HG02884 (cell line): ENCODE measurements at regions not wholly inside any gene's neighbourhood (a gene's known extent, or its start where the extent isn't known, plus 50 kb on each side); places are given as distances from the start of the nearest gene placed in this dataset.

Experiments used
- ATAC-seq: cut with Tn5 transposase; IDR thresholded peaks from one replicate; pipeline ENCODE4 v1.9.1; 2021; ENCODE audit warnings: mild to moderate bottlenecking, moderate library complexity; ENCODE audit not compliant: unreplicated experiment

- no peak for ATAC-seq
Observed at GRCh38 chr2:37471104-37471503, 126.7 kb downstream of the QPCT start.

- ATAC-seq = no peak
Observed at GRCh38 chr2:37471994-37472393, 127.6 kb downstream of the QPCT start.

- ATAC-seq = no peak
Observed at GRCh38 chr2:37472959-37473358, 128.5 kb downstream of the QPCT start.

- no peak for ATAC-seq
Observed at GRCh38 chr2:37476411-37476810, 132.0 kb downstream of the QPCT start.

- no peak for ATAC-seq
Observed at GRCh38 chr2:37477921-37478320, 133.5 kb downstream of the QPCT start.

- no peak for ATAC-seq
Observed at GRCh38 chr2:37481244-37481643, 136.8 kb downstream of the QPCT start.

GRCh38 chr2:37489041-37489456 lies 144.6 kb downstream of the QPCT start:
- ATAC-seq = no peak

- no peak for ATAC-seq
Observed at GRCh38 chr2:37489536-37489935, 145.1 kb downstream of the QPCT start.

GRCh38 chr2:37493425-37493824 lies 149.0 kb downstream of the QPCT start:
- ATAC-seq = no peak

- ATAC-seq = no peak
Observed at GRCh38 chr2:37499113-37499512, 154.7 kb downstream of the QPCT start.

GRCh38 chr2:37500031-37500430 lies 155.6 kb downstream of the QPCT start:
- ATAC-seq = no peak

GRCh38 chr2:37501113-37501512 lies 156.7 kb downstream of the QPCT start:
- no peak for ATAC-seq

GRCh38 chr2:37506407-37507050 lies 162.1 kb downstream of the QPCT start:
- ATAC-seq = no peak

GRCh38 chr2:37507051-37507410 lies 162.6 kb downstream of the QPCT start:
- ATAC-seq = no peak

- no peak for ATAC-seq
Observed at GRCh38 chr2:37507703-37508102, 163.3 kb downstream of the QPCT start.

- no peak for ATAC-seq
Observed at GRCh38 chr2:37512971-37513370, 158.5 kb downstream of the CDC42EP3 start.

- no peak for ATAC-seq
Observed at GRCh38 chr2:37523814-37524362, 147.6 kb downstream of the CDC42EP3 start.

- no peak for ATAC-seq
Observed at GRCh38 chr2:37526323-37526722, 145.1 kb downstream of the CDC42EP3 start.

GRCh38 chr2:37526856-37527255 lies 144.6 kb downstream of the CDC42EP3 start:
- ATAC-seq = no peak

GRCh38 chr2:37527361-37527760 lies 144.1 kb downstream of the CDC42EP3 start:
- no peak for ATAC-seq

- ATAC-seq = no peak
Observed at GRCh38 chr2:37529830-37530415, 141.5 kb downstream of the CDC42EP3 start.

- ATAC-seq = no peak
Observed at GRCh38 chr2:37532503-37532902, 138.9 kb downstream of the CDC42EP3 start.

- ATAC-seq = no peak
Observed at GRCh38 chr2:37537316-37537715, 134.1 kb downstream of the CDC42EP3 start.
